ENCODE measurements at regions not wholly inside any gene's neighbourhood (a gene's known extent, or its start where the extent isn't known, plus 50 kb on each side); places are given as distances from the start of the nearest gene placed in this dataset.
"Not testable (repeated sequence)": the region's sequence is repeated elsewhere in the genome, so short reads cannot be mapped to it uniquely, and the experiment has no call there.

- no peak overlapping the region for H3K27ac ChIP-seq
- no peak for TF ChIP-seq CTCF (IDR thresholded peaks at IDR 0.05)
- no peaks in the 10 kb centered on the region for H3K27me3 ChIP-seq
- DNase-seq (ENCODE audit: low spot score in 2 of 2) = no peak
- no peak overlapping the region for H3K4me3 ChIP-seq
- intact Hi-C loops (cut with DNase I) = no loop called here
- H3K9me3 ChIP-seq = no peaks in the 10 kb centered on the region
- H3K4me1 ChIP-seq = no peaks in the 10 kb centered on the region
- no peaks in the 10 kb centered on the region for H3K36me3 ChIP-seq
Observed at GRCh38 chr9:32180597-32180996, 203.8 kb upstream of the ACO1 start.

- Histone ChIP-seq H3K4me3 (no peak overlapping the region), H3K4me1 (no peaks in the 10 kb centered on the region), H3K27me3 (no peaks in the 10 kb centered on the region), H3K27ac (no peak overlapping the region), H3K36me3 (no peaks in the 10 kb centered on the region), H3K9me3 (no peaks in the 10 kb centered on the region)
- DNase-seq (ENCODE audit: low spot score in 2 of 2) = no peak
- TF ChIP-seq CTCF (IDR thresholded peaks at IDR 0.05) = no peak
- intact Hi-C loops (cut with DNase I) = no loop called here
Observed at GRCh38 chr9:32200241-32200640, 184.2 kb upstream of the ACO1 start.

- TF ChIP-seq CTCF (IDR thresholded peaks at IDR 0.05) = no peak
- intact Hi-C loops (cut with DNase I) = no loop called here
- no peaks in the 10 kb centered on the region for H3K4me1 ChIP-seq
- H3K36me3 ChIP-seq = no peaks in the 10 kb centered on the region
- DNase-seq (ENCODE audit: low spot score in 2 of 2) = no peak
- no peak overlapping the region for H3K27ac ChIP-seq
- H3K27me3 ChIP-seq = no peaks in the 10 kb centered on the region
- no peaks in the 10 kb centered on the region for H3K9me3 ChIP-seq
- H3K4me3 ChIP-seq = no peak overlapping the region
Observed at GRCh38 chr9:32200896-32201295, 183.5 kb upstream of the ACO1 start.

GRCh38 chr9:32209164-32209563 lies 175.3 kb upstream of the ACO1 start:
- H3K4me1 ChIP-seq; H3K9me3 ChIP-seq; H3K27ac ChIP-seq; H3K27me3 ChIP-seq; H3K36me3 ChIP-seq; intact Hi-C loops (cut with DNase I); DNase-seq (ENCODE audit: low spot score in 2 of 2); H3K4me3 ChIP-seq: not testable (repeated sequence)

- DNase-seq (ENCODE audit: low spot score in 2 of 2) = no peak
- H3K27ac ChIP-seq = no peak overlapping the region
- H3K9me3 ChIP-seq = no peaks in the 10 kb centered on the region
- H3K36me3 ChIP-seq = no peaks in the 10 kb centered on the region
- no peak for TF ChIP-seq CTCF (IDR thresholded peaks at IDR 0.05)
- H3K4me3 ChIP-seq = no peak overlapping the region
- no peaks in the 10 kb centered on the region for H3K27me3 ChIP-seq
- intact Hi-C loops (cut with DNase I) = no loop called here
- H3K4me1 ChIP-seq = no peaks in the 10 kb centered on the region
Observed at GRCh38 chr9:32218100-32218767, 166.2 kb upstream of the ACO1 start.

GRCh38 chr9:32220750-32221149 lies 163.7 kb upstream of the ACO1 start:
- H3K9me3 ChIP-seq = no peaks in the 10 kb centered on the region
- no peaks in the 10 kb centered on the region for H3K27me3 ChIP-seq
- DNase-seq (ENCODE audit: low spot score in 2 of 2) = no peak
- no peak overlapping the region for H3K27ac ChIP-seq
- no peak for TF ChIP-seq CTCF (IDR thresholded peaks at IDR 0.05)
- no peak overlapping the region for H3K4me3 ChIP-seq
- H3K4me1 ChIP-seq = no peaks in the 10 kb centered on the region
- intact Hi-C loops (cut with DNase I) = no loop called here
- H3K36me3 ChIP-seq = no peaks in the 10 kb centered on the region

Measured in ascending aorta (tissue), 2 donors.